HG02840 (cell line): ENCODE measurements at regions not wholly inside any gene's neighbourhood (a gene's known extent, or its start where the extent isn't known, plus 50 kb on each side); places are given as distances from the start of the nearest gene placed in this dataset.

ENCODE experiments used
- ATAC-seq: cut with Tn5 transposase; IDR thresholded peaks from one replicate; pipeline ENCODE4 v1.9.1; 2021; ENCODE audit warnings: mild to moderate bottlenecking, moderate library complexity, moderate number of reproducible peaks; ENCODE audit not compliant: unreplicated experiment, low FRiP score

- ATAC-seq: no peak
Observed at GRCh38 chr3:104982130-104982529, 384.6 kb upstream of the ALCAM start.

- ATAC-seq: no peak
Observed at GRCh38 chr3:104987859-104988258, 378.9 kb upstream of the ALCAM start.

- no peak for ATAC-seq
Observed at GRCh38 chr3:104988496-104988895, 378.2 kb upstream of the ALCAM start.

DNA sequence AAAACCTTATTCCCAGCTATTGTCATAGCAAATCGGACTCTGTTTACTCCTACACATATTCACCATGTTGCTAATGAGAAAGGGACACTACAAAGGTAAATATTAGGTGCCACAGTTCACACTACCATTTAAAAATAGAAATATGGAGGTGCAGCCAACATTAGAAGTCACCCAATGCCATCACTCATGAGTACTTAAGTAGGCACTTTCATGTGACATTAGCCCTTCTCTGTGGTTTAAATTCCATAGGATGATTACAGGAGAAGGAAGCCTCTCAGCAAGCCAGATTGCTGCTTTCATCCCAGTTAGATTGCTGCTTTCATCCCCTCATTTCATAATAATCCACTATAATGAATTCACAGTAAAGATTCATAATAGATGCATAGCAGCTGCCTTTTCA, 376.8 kb upstream of the ALCAM start:
- ATAC-seq: no peak

DNA sequence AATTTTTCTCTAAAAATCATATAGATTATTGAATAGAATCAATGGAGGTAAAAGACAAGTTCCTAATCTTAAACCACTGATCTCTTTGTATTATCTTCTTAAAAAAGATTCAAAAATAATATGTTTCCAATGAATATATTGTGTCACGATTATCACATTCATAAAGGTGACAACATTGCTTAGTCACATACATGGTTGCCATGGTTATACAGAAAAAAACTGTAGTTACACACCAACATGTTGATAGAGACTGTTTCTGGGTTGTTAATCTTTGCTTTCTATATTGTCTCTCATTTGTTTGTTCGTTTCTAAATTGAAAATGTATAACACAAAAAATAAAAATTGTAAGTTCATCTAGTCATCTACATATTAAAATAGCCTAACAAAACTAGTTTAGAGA, 376.0 kb upstream of the ALCAM start:
- no peak for ATAC-seq

DNA sequence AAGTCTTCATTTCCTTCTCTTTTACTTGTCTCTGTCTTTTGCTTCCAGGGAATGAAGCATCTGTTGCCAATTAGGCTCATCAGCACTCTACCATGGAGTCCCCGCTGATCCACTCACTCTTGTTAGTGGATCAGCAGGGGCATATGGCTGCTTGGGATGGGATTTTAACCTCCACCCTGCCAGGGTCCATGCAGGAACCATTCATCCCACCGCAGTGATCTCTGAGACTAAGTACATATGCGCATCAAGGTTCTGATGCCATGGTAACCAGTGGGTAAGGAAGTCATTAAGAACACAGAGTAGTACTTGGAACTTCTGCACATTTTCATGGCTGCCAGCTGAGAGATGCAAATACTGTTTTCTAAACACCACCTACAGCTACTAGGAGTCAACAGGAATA, 374.0 kb upstream of the ALCAM start:
- ATAC-seq: no peak

- no peak for ATAC-seq
Observed at GRCh38 chr3:105006164-105006563, 360.5 kb upstream of the ALCAM start.

GRCh38 chr3:105013657-105014056, 353.1 kb upstream of the ALCAM start:
- no peak for ATAC-seq

DNA sequence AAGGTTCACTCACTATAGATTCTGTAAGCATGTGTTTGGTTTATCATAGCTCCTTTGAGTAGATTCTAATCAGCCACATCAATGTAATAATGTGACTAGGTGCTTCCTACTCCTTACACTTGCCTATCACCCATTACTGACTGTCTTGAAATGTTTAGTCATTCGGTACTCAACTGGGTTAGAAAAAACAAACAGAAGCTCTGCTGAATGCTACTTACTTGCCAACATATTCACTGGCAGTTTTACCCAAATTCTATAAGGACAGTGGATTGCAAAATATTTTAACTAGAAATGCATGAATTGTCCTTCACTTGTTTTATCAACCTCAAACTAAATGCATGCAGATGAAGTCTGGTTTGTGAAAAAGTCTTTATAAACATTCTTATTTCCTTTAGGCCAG, 352.1 kb upstream of the ALCAM start:
- no peak for ATAC-seq

- no peak for ATAC-seq
Observed at GRCh38 chr3:105022813-105023212, 343.9 kb upstream of the ALCAM start.

- no peak for ATAC-seq
Observed at GRCh38 chr3:105030211-105030610, 336.5 kb upstream of the ALCAM start.

DNA sequence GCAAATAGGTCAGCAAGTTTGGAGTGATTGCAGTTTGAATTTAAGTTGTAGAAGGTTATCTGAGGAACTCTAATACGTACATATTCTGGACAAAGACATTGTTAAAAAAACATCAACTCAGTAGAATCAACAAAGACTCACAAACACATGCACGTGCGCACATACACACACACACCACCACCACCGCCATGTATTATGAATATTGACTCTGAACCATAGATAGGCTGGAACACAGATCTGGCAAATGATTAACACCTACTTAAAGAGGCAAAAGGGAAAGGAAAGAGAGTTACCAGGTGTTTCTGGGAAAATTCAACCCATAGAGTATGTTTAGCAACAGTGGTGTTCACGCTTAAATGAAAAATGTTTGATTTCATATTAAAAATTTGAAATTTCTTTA, 334.2 kb upstream of the ALCAM start:
- ATAC-seq: no peak

GRCh38 chr3:105033081-105033480, 333.6 kb upstream of the ALCAM start:
- no peak for ATAC-seq

- no peak for ATAC-seq
Observed at GRCh38 chr3:105039004-105039403, 327.7 kb upstream of the ALCAM start.

- no peak for ATAC-seq
Observed at GRCh38 chr3:105040026-105040622, 326.6 kb upstream of the ALCAM start.

DNA sequence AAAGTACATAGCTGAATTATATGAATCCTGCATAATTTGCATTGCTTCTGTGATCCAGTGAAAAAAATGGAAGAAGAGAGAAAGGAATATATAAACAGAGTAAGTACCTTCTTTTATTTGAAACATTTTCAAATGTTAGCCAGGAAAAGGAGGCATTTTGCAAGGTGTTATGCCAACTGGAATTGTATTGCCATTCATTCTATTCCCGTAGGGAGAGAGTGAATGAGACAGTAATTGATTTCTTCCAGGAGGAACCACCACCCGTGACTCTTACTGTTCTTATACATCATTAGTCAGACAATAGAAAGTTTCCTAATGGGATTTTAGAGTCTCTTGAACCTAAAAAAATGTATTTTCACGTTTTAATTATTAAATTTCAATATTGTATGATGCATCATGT, 324.1 kb upstream of the ALCAM start:
- ATAC-seq: no peak

- ATAC-seq: no peak
Observed at GRCh38 chr3:105051111-105051510, 315.6 kb upstream of the ALCAM start.

DNA sequence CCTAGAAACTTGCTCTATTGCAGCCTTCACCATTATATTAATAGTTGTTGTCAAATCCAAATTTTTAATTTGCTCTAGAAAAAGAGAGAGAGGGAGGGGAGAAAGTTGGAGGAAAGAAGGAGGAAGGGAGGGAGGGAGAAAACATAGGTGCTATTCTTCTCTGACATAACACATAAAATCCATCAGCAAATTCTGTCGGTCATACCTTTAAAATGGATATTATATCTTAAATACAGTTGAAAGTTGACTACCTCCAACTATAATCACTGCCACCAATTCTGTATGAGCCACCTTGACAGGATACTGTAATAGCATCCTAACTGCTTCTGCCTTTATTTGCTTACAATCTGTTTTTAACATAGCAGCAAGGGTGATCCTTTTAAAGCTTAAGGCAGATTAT, 314.7 kb upstream of the ALCAM start:
- no peak for ATAC-seq

DNA sequence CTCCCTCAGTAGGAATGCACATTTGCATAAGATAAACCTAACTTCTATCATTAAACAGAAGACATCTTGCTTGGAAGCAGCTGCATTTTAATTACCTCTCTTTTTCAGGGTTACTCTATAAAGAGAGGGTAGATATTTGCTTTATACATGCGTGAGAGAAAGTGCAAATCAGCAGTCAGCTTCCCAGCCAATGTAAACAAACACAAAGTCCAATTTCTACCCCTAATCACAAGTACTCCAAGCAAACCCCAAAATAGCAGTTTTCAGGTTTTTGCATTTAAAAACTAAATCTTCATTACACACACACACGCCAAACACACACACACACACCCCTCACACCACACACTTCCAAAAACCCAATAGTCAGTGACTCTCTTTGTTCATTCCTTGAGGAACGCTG, 303.9 kb upstream of the ALCAM start:
- no peak for ATAC-seq

DNA sequence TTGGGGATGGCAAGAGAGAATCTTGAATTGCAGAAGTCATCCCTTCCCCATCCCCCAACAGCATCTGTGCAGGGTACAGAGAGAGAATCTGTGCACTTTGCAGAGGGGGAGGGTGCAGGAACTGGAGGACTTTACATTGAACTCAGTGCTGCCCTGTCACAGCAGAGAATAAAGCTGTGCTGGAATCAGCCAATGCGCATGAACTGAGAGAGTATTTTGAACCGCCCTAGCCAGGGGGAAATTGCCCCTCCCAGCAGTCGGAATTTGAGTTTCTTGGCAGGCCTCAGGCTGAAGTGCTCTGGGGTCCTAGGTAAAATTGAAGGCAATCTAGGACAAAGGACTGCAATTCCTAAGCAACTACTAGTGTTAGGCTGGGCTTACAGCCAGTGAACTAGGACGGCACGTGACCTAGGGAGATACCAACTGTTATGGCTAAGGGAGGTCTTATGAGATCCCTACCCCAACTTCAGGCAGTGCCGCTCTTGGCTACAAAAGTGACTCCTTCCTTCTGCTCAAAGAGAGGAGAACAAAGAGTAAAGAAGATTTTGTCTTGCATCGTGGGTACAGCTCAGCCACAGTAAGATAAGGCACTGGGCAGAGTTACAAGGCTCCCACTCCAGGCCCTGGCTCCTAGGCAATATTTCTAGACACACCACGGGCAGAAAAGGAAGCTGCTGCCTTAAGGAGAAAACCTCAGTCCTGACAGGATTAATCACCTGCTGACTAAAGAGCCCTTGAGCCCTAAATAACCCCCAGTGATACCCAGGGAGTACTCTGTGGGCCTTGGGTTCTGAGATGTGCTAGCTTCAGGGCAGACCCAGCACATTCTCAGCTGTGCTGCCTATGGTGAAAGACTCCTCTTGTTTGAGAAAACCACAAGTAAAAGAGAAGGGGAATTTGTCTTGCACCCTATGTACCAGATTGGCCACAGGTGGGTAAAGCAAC, 300.5 kb upstream of the ALCAM start:
- no peak for ATAC-seq

- no peak for ATAC-seq
Observed at GRCh38 chr3:105067361-105067760, 299.3 kb upstream of the ALCAM start.
